EL (cell line): ENCODE measurements at regions not wholly inside any gene's neighbourhood (a gene's known extent, or its start where the extent isn't known, plus 50 kb on each side); places are given as distances from the start of the nearest gene placed in this dataset.

Experiments
- DNase-seq: peaks from one replicate; pipeline ENCODE4 v3.0.0-alpha.2; 2016

- DNase-seq: no peak
Observed at GRCh38 chrX:45719751-45720501, 519.2 kb upstream of the DIPK2B start.

DNA sequence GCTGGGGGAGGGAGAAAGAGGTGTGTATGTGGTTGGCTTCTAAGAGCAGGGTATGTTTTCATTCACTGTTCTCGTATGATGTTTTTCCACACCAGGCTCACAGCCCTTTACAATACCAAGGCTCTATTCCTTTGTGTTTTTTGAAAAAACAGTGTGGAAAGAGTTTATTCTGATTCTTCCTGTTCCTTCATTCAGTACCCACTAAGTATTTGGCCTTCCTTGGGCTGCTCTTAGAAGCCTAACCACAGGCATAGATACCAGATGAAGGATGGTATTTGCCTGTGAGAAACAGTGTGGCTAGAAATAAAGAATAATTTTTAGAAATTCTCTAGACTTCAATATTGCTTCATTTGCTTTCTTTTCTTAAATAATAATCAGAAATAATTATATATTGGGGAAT, 518.0 kb upstream of the DIPK2B start:
- no peak for DNase-seq

DNA sequence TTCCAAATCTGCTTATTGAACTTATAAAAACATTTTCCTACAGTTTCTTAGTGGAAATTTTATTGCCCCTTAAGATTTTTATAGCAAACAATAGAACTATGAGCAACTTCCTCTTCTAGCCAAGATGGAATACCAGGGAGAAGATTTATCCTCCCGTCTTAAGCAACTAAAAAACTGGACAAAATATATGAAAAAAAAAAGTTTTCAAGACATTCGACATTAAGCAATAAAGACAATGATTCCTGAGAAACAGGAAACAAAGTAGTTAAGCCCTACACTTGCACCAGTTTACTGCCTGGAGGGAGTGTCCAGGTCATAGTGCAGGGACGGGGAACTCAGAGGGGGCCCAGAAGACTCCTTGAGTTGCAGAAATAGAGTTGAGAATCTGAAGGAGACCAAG, 516.1 kb upstream of the DIPK2B start:
- no peak for DNase-seq

DNA sequence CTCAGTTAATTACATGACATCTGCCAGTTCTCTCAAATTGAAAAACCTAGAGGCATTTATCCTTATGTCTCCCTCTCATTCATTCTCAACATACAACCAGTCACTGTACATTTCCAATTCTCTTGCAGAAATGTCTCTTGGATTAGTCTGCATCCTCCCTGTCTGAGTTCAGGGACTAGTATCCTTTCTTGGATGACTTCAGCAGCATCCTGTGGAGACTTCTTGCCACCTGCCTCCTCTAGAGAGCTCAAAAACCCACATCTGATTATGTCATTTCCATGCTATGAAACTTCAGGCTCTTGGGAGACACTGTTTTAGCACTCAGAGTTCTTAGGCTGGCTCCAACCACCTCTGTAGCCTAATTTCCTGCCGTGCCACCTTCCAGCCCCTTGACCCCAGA, 515.1 kb upstream of the DIPK2B start:
- DNase-seq: peak; percentile 73

- peak; percentile 79 for DNase-seq
Observed at GRCh38 chrX:45714866-45715265, 514.2 kb upstream of the DIPK2B start.

DNA sequence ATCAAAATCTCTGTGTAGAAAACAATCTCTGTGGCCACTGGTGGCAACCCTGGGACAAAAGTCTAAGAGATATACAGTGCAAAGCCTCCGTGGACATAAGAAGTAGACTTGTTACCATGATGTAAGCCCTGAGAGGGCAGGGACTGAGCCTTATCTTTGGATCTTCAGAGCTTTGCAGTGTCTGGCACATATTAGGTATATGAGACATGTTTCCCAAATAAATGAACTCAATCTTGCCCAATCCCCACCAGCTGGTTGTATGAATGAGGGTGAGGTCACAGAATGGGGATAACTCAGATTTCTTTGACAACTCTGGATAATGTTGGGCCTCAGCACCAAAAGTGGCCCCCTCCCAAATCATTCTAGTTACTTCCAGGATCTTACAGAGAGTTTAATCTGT, 511.4 kb upstream of the DIPK2B start:
- peak; percentile 75 for DNase-seq

- peak; percentile 78 for DNase-seq
Observed at GRCh38 chrX:45711231-45711630, 510.6 kb upstream of the DIPK2B start.

- peak; percentile 92 for DNase-seq
Observed at GRCh38 chrX:45710081-45710801, 509.6 kb upstream of the DIPK2B start.

DNA sequence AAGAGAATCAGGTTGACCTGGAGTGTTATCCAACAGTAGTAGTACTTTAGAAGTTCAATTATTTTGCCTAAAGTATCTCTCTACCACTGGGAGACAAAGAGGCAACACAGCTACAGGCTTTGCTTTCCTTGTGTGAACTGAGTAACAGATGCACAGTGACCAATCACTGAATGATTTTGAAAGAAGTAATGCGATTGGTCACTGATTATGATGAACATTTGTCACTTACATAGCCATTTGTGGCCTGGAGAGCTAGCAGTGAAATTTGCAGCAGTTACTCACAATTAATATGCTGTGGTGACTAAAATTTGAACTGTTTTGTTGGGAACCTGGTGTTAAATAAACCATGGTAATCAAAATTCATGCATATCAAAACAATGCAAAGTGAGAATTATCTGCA, 508.7 kb upstream of the DIPK2B start:
- DNase-seq: peak; percentile 25

- DNase-seq: peak; percentile 36
Observed at GRCh38 chrX:45699158-45699557, 498.5 kb upstream of the DIPK2B start.

- DNase-seq: peak; percentile 77
Observed at GRCh38 chrX:45697591-45697990, 496.9 kb upstream of the DIPK2B start.

DNA sequence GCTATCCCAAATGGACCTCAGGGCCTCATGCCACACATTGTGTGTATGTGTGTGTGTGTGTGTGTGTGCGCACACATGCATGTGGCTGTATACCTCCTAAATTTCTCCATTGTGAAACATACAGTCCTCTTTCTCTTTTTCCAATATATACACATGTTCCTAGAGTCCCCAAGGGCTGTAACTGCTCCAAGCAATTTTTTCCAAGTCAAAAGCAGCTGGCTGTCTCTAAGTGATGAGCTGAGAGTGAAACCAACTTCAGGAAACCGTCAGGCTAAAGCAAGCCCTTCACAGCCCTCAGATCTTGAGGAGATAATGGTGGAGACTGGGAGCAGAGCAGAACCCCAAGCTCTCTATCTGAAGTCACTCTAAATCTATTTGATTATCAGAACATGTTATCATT, 496.1 kb upstream of the DIPK2B start:
- DNase-seq: no peak

DNA sequence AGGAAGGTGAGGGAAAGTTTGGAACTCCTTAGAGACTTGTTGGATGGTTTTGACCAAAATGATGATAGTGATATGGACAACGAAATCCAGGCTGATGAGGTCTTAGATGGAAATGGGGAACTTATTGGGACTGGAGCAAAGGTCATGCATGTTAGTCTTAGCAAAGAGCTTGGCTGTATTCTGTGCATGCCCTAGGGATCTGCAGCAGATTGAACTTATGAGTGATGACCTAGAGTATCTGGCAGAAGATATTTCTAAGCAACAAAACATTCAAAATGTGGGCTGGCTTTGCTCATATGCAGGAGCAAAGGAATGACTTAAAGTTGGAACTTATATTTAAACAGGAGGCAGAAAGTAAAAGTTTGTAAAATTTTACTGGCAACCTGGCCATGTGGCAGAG, 489.3 kb upstream of the DIPK2B start:
- DNase-seq: no peak

- no peak for DNase-seq
Observed at GRCh38 chrX:45683914-45684313, 483.2 kb upstream of the DIPK2B start.

GRCh38 chrX:45681891-45682290, 481.2 kb upstream of the DIPK2B start:
- no peak for DNase-seq

- peak; percentile 21 for DNase-seq
Observed at GRCh38 chrX:45669715-45670340, 469.2 kb upstream of the DIPK2B start.

GRCh38 chrX:45668686-45669443, 468.2 kb upstream of the DIPK2B start:
- peak; percentile 88 for DNase-seq

DNA sequence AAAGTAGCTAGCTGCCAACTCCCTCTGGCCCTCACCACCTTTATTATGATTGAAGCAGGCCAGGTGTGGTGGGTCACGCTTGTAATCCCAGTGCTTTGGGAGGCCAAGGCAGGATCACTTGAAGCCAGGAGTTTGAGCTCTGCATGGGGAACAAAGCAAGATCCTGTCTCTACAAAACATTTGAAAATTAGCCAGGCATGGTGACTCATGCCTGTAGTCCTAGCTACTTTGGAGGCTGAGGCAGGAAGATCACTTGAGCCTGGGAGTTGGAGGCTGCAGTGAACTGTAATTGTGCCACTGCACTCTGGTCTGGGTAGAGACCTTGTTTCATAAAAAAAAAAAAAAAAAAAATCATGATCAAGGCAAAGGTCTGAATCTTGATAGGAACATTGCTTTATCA, 467.0 kb upstream of the DIPK2B start:
- DNase-seq: peak; percentile 35

- no peak for DNase-seq
Observed at GRCh38 chrX:45664727-45665290, 464.1 kb upstream of the DIPK2B start.

DNA sequence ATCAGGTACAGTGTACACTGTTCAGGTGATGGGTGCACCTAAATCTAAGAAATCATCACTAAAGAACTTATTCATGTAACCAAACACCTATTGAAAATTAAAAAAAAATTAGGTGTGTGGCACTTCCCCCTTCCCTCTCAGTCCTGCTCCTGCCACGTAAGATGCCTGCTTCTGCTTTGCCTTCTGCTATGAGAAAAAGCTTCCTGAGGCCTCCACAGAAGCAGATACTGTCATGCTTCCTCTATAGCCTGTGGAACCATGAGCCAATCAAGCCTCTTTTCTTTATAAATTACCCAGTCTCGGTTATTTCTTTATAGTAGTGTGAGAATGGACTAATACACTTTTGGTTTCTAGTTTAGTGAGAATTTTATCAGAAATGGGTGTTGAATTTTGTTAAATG, 459.8 kb upstream of the DIPK2B start:
- DNase-seq: no peak

DNA sequence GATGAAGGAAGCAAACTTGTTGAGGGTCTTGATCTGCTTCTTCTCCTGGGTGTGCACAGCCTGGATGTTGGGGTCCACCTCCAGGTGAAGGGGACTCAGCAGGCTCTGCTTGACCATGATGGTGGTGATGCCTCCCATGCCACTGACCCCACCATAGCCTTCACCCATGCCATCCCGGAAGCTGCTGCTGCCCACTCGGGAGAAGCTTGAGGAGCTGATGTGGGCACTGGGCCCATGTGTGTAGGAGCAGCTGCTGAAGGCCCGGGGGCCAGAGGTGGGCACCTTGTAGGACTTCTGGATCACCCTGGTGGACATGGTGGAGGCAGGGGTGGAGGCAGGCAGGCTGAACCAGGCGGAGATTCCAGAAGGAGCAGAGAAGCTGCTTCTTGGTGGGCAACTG, 432.7 kb upstream of the DIPK2B start:
- DNase-seq: no peak

GRCh38 chrX:45632506-45632905, 431.8 kb upstream of the DIPK2B start:
- no peak for DNase-seq

GRCh38 chrX:45630078-45630477, 429.4 kb upstream of the DIPK2B start:
- DNase-seq: no peak
